Prostate gland (tissue), 2 donors: ENCODE measurements at regions not wholly inside any gene's neighbourhood (a gene's known extent, or its start where the extent isn't known, plus 50 kb on each side); places are given as distances from the start of the nearest gene placed in this dataset.

Experiments
- DNase-seq: peaks from one replicate; pipeline ENCODE4 v3.0.0-alpha.2; 2019; ENCODE audit warnings: low spot score
- H3K27ac ChIP-seq, 2 donors: fragments of 200-600 bp; sonication (generic); 2 replicates each; pipeline ENCODE4 v1.5.1; 2017 to 2019
- H3K27me3 ChIP-seq: fragments of 200-600 bp; sonication (generic); replicated peaks from 2 replicates; pipeline ENCODE4 v1.5.1; 2019; ENCODE audit not compliant: insufficient read depth
- H3K36me3 ChIP-seq, 2 donors: fragments of 200-600 bp; sonication (generic); 1 replicate in 1 of 2; 2 replicates in 1 of 2; pipeline versions ENCODE4 v1.5.1 to v1.8.1; 2017 to 2019
- H3K4me1 ChIP-seq: fragments of 200-600 bp; sonication (generic); replicated peaks from 2 replicates; pipeline ENCODE4 v1.5.1; 2019
- H3K4me3 ChIP-seq, 2 donors: fragments of 200-600 bp; sonication (generic); 2 replicates each; pipeline ENCODE4 v1.5.1; 2017 to 2019
- H3K9me3 ChIP-seq: fragments of 200-600 bp; sonication (generic); 2 replicates; pipeline ENCODE4 v1.5.1; 2017
- POLR2A ChIP-seq: fragments of 450-650 bp; IDR thresholded peaks from one replicate; pipeline ENCODE4 v1.6.1; 2016; ENCODE audit warnings: antibody characterized with exemption, mild to moderate bottlenecking
- POLR2AphosphoS5 ChIP-seq: sonication (generic); formaldehyde crosslinking; IDR thresholded peaks from one replicate; pipeline ENCODE4 v1.6.1; 2017; ENCODE audit warnings: antibody characterized with exemption
- WGBS: methylation state at CpG from one replicate; pipeline ENCODE4 v1.1.5; 2018; 5-methylcytosine and 5-hydroxymethylcytosine counted together
- intact Hi-C: fragments of 100-400 bp; cut with DNase I; formaldehyde crosslinking; loops from one replicate; pipeline ENCODE4 v1.14.2; 2022
- TF ChIP-seq, protein P1 (sequence below), 4 experiments: fragments of 200-600 bp in 2 of 4; fragments of 450-650 bp in 2 of 4; sonication (generic) in 2 of 4; IDR thresholded peaks; 1 replicate in 3 of 4; 2 replicates in 1 of 4; pipeline ENCODE4 v1.5.1; 2016 to 2019; ENCODE audit warnings: antibody characterized with exemption in 4 of 4, mild to moderate bottlenecking in 2 of 4, moderate library complexity in 2 of 4

DNA sequence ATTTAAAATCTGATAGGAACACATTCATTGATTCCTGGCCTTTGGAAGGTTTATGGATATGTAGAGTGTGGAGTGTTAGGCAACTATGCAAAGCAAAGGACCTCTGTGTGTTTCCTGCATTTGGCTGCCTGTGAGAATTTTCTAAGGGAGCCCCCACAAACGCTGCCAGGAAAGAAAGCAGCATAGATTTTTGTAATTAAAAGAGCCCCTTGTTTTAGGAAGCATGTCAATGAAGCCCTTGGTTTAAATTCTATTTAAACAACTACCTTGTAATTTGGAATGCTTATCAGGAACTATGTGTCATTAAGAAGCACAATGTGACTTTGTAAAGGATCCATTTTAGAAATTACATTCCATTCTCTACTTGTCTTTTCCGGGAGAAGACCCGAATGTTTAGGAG is 742.5 kb downstream of the NXPH1 start:
- H3K9me3 ChIP-seq: no peaks in the 10 kb centered on the region

DNA sequence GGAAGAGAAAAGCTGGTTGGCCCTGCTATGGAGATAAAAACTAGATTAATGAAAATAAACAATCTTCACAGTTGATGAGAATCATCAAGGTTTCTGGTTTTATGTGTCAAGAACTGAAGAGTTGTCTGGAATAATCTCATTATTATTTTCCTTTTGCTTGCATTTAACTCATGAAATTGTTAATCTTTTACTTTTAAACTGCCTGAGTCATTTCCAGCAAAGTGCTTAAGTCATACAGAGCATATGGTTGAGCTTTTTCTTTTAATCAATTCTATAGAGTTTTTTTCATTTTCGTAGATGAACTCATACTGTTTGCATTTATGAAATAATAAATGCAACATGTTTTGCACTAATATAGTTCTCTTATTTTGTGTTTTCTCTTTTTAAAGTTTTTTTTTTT is 747.9 kb downstream of the NXPH1 start:
- Histone ChIP-seq H3K27ac (no peak overlapping the region), H3K27me3 (no peaks in the 10 kb centered on the region), H3K4me1 (no peaks in the 10 kb centered on the region), H3K9me3 (no peaks in the 10 kb centered on the region), H3K36me3 (no peaks in the 10 kb centered on the region), H3K4me3 (no peak overlapping the region)
- TF ChIP-seq POLR2AphosphoS5 (no peak), POLR2A (no peak)
- DNase-seq: no peak
- intact Hi-C loops: no loop called here
- 82% methylated on average over 1 of the region's 1 CpG for WGBS

More for the DNA sequence above, 742.5 kb downstream of the NXPH1 start:
- DNase-seq: no peak
- TF ChIP-seq POLR2A: no peak
- TF ChIP-seq POLR2AphosphoS5: no peak
- TF ChIP-seq, protein P1, sequence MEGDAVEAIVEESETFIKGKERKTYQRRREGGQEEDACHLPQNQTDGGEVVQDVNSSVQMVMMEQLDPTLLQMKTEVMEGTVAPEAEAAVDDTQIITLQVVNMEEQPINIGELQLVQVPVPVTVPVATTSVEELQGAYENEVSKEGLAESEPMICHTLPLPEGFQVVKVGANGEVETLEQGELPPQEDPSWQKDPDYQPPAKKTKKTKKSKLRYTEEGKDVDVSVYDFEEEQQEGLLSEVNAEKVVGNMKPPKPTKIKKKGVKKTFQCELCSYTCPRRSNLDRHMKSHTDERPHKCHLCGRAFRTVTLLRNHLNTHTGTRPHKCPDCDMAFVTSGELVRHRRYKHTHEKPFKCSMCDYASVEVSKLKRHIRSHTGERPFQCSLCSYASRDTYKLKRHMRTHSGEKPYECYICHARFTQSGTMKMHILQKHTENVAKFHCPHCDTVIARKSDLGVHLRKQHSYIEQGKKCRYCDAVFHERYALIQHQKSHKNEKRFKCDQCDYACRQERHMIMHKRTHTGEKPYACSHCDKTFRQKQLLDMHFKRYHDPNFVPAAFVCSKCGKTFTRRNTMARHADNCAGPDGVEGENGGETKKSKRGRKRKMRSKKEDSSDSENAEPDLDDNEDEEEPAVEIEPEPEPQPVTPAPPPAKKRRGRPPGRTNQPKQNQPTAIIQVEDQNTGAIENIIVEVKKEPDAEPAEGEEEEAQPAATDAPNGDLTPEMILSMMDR (IDR thresholded peaks at IDR 0.05): no peak
- H3K36me3 ChIP-seq: no peaks in the 10 kb centered on the region
- no peaks in the 10 kb centered on the region for H3K27me3 ChIP-seq
- intact Hi-C loops: no loop called here
- H3K27ac ChIP-seq: no peak overlapping the region
- no peaks in the 10 kb centered on the region for H3K4me1 ChIP-seq
- WGBS: 23% methylated on average over 3 of the region's 3 CpGs
- H3K4me3 ChIP-seq: no peak overlapping the region

DNA sequence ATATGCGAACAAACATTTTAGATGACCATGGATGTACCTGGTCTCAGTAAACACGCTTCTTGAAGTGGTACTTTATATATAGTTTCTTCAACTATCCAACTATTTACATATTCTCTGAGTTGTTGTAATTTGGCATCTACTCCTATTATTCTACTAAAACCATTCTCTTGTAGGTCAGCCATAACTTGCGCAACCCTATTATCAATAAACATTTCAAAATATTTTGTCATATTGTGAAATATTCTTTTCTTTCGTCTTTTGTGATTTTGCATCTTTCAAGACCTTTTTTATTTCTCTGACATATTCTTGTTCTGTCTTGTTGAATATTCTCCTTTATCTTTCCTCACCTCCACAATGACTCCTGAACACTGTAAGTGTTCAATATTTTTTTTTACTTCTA is 753.3 kb downstream of the NXPH1 start:
- Histone ChIP-seq H3K4me1 (no peaks in the 10 kb centered on the region), H3K36me3 (no peaks in the 10 kb centered on the region), H3K27me3 (no peaks in the 10 kb centered on the region), H3K4me3 (no peak overlapping the region), H3K27ac (no peak overlapping the region), H3K9me3 (no peaks in the 10 kb centered on the region)
- intact Hi-C loops: no loop called here
- TF ChIP-seq POLR2A (no peak), POLR2AphosphoS5 (no peak)
- TF ChIP-seq, protein P1 (IDR thresholded peaks at IDR 0.05): no peak
- 95% methylated on average over 4 of the region's 4 CpGs for WGBS
- no peak for DNase-seq

DNA sequence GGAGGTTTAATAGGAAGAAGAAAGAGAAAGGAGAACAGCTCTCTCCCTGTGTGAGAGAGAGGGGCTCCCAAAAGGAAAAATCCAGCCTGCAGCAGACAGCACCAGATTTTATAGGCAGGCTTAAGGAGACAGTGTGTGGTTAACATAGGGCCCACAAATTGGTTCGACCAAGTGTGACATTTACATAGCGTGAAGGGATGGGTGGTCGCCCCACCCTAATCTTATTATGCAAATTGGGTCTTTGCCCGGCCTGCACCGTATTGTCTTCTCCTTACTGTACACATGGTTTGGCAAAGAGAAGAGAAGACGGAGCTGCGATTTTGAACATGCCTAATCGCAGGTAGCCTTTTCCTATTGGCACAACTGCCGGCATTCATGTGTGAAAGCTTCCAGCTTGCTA is 756.3 kb downstream of the NXPH1 start:
- H3K4me1 ChIP-seq: no peaks in the 10 kb centered on the region
- DNase-seq: no peak
- no peak overlapping the region for H3K4me3 ChIP-seq
- 42% methylated on average over 9 of the region's 9 CpGs for WGBS
- H3K27me3 ChIP-seq: no peaks in the 10 kb centered on the region
- intact Hi-C loops: no loop called here
- TF ChIP-seq, protein P1 (IDR thresholded peaks at IDR 0.05): no peak
- TF ChIP-seq POLR2AphosphoS5 (no peak), POLR2A (no peak)
- H3K36me3 ChIP-seq: no peaks in the 10 kb centered on the region
- no peak overlapping the region for H3K27ac ChIP-seq
- no peaks in the 10 kb centered on the region for H3K9me3 ChIP-seq

DNA sequence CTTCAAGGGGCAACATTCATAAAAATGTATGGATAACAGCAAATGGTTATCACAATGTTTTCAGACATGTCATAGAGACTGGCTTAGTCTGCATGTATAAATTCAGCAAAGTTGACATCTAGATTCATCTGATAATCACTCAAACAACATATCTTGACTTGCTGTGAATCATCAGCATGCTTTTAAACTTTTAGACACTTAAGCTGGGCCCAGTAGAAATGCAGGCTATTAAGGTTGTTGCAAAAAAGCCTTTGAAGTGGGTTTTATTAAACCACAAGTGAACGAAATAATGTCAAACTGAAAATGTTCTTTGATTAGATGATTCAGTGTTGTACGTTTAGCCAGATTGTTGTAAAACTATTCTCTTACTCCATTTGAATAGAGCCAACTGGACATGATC is 759.6 kb downstream of the NXPH1 start:
- intact Hi-C loops: no loop called here
- TF ChIP-seq POLR2A: no peak
- no peak for TF ChIP-seq POLR2AphosphoS5
- TF ChIP-seq, protein P1 (IDR thresholded peaks at IDR 0.05): no peak
- no peaks in the 10 kb centered on the region for H3K27me3 ChIP-seq
- no peak for DNase-seq
- no peaks in the 10 kb centered on the region for H3K9me3 ChIP-seq
- no peak overlapping the region for H3K27ac ChIP-seq
- no peaks in the 10 kb centered on the region for H3K4me1 ChIP-seq
- H3K4me3 ChIP-seq: no peak overlapping the region
- 45% methylated on average over 2 of the region's 2 CpGs for WGBS
- H3K36me3 ChIP-seq: no peaks in the 10 kb centered on the region
